ENCODE measurements at regions not wholly inside any gene's neighbourhood (a gene's known extent, or its start where the extent isn't known, plus 50 kb on each side); places are given as distances from the start of the nearest gene placed in this dataset.

DNA sequence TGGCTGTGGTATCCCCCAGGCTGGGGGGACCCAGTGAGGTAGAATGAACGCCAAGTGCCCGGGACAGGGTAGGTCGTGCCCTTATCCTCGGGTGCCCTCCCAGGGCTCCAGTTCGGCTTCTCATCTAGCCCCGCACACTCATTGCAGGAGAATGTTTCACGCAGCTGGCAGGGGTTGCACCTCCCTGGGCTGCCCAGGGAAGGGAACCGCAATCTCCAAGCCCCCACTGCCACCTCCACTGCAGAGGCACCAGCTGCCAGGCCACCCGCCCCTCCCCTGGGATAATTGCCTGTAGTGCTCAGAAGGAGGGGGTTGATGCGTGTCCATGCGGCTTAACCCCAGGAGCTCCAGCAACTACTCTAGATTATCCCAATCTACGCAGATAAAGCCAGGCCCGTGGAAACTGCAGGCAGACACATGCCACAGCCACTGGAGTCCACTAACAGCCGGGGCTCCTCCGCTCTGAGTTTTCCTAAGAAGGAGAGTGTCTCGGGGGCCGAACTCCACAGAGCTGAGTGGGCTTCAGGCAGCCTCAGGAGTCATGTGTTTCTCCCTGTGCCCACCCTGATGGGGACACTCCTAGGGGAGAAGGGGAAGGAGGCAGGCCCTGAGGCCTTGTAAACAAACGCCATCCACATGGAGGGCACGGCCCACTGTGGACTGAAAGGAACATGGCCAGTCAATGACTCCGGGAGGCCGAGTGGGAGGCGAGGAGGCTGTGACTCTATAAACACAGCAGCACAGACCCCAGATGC, 137.2 kb upstream of the IQSEC1 start:
- Histone ChIP-seq H3K9ac (ENCODE audit: low read depth in 2 of 2, low read length in 2 of 2) (no peak overlapping the region), H3K9me3 (no peaks in the 10 kb centered on the region), H3K27ac (no peak overlapping the region), H3K4me3 (no peak overlapping the region), H3K27me3 (no peaks in the 10 kb centered on the region), H3K36me3 (no peaks in the 10 kb centered on the region), H3K4me1 (no peaks in the 10 kb centered on the region)
- TF ChIP-seq, protein P1, sequence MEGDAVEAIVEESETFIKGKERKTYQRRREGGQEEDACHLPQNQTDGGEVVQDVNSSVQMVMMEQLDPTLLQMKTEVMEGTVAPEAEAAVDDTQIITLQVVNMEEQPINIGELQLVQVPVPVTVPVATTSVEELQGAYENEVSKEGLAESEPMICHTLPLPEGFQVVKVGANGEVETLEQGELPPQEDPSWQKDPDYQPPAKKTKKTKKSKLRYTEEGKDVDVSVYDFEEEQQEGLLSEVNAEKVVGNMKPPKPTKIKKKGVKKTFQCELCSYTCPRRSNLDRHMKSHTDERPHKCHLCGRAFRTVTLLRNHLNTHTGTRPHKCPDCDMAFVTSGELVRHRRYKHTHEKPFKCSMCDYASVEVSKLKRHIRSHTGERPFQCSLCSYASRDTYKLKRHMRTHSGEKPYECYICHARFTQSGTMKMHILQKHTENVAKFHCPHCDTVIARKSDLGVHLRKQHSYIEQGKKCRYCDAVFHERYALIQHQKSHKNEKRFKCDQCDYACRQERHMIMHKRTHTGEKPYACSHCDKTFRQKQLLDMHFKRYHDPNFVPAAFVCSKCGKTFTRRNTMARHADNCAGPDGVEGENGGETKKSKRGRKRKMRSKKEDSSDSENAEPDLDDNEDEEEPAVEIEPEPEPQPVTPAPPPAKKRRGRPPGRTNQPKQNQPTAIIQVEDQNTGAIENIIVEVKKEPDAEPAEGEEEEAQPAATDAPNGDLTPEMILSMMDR (IDR thresholded peaks at IDR 0.05), result no peak
- intact Hi-C loops (cut with DNase I), result no loop called here
- no peak for DNase-seq

DNA sequence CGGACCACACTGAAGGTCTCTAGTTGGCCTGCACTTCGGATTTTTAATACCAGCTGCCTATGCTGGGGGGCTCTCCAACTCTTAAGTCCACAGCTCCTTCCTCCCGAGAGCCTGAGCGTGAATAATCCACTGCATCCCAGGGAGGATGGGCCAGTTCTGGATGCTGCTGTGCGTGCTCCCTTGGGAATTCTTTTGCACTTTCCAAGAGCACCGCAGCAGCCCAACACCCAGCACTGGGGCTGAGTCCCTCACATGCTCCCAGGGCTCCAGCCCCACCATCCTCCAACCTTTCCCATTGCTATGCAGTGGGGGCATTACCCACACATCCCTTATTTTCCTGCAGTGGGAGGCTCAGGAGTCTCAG, 136.4 kb upstream of the IQSEC1 start:
- intact Hi-C loops (cut with DNase I), result no loop called here

DNA sequence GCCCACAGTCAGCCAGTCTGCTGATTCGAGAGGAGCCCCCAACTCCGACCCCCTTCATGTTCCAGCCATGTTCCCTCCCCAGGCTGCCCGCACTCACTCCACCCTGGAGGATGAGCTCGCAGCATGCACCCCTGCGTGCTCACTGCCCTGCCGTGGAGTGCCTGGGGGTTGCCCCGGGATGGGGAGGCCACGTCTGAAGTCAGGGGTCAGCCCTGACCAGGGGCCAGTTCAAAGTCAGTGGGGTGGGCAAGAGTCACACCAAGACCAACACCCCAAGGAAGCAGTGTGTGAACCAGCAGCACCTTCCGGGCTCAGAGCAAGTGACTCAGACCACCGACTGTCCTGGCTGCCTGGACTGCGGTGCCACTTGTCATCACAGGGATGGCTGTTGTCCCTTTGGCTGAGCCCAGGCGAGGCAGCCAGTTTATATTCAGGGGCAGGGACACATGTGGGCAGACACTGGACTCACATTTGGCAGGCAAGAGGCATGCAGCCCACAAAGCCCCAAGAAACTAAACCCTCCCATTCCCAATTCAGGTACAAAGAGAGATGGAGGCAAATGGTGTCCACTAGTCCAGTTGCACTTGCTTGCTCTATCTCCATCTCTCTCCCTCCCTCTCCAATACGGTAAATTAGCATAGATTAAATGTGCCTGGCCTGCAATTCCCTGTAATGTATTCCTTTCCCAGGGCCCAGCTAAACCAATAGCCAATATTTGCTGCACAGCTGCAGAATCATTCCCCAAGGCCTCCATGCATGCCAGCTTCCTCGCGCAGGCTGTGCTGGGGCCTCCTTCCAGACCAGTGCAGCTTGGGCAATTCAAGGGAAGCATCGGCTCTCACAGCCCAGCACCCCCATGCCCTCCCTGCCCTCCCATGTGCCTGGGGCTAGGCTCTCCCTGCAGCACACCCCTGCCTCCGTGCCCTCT, 135.7 kb upstream of the IQSEC1 start:
- H3K9me3 ChIP-seq, result no peaks in the 10 kb centered on the region
- H3K4me3 ChIP-seq, result no peak overlapping the region
- no peak for DNase-seq
- H3K27ac ChIP-seq, result no peak overlapping the region
- TF ChIP-seq, protein P1 (IDR thresholded peaks at IDR 0.05), result no peak
- H3K4me1 ChIP-seq, result no peaks in the 10 kb centered on the region
- no peaks in the 10 kb centered on the region for H3K27me3 ChIP-seq
- no peaks in the 10 kb centered on the region for H3K36me3 ChIP-seq
- H3K9ac ChIP-seq (ENCODE audit: low read depth in 2 of 2, low read length in 2 of 2), result no peak overlapping the region
- intact Hi-C loops (cut with DNase I), result no loop called here

More for the DNA sequence above, 136.4 kb upstream of the IQSEC1 start:
- Histone ChIP-seq H3K27ac (no peak overlapping the region), H3K4me1 (no peaks in the 10 kb centered on the region), H3K36me3 (no peaks in the 10 kb centered on the region), H3K9ac (ENCODE audit: low read depth in 2 of 2, low read length in 2 of 2) (no peak overlapping the region), H3K27me3 (no peaks in the 10 kb centered on the region), H3K4me3 (no peak overlapping the region), H3K9me3 (no peaks in the 10 kb centered on the region)
- DNase-seq, result no peak
- TF ChIP-seq, protein P1 (IDR thresholded peaks at IDR 0.05), result no peak

DNA sequence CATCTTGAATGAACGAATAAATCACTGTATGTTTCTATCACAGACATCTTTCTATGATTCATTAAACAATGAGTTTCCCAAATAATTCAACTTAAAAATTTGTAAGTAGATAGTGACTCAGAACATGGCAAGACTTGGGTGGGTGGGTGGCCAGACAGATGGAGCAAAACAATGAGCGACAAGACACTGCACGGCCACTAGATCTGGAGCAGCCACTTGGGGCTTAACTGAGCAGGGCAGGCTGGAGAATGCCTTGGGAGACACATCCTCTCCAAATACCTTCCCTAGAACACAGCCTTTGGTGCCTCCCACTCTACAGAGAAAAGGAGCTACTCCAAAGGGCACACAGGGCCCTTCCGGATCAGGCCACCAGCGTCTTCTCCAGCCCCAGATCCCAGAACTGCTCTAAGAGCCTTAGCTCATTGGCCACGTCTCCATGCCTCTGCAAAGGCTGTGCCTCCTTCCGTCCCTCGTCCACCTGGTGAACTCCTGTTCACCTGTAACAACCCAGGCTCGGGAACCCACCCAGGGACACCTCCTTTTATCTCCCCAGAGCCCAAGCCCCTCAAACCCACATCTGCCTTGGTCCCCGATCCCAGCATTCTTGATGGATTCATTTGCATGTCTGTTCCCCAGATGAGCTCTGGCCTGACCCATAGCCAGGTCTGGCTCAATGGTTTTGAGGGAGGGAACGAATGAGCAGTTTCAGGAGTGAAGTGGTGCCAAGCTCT, 134.9 kb upstream of the IQSEC1 start:
- no peak overlapping the region for H3K27ac ChIP-seq
- intact Hi-C loops (cut with DNase I), result no loop called here
- no peaks in the 10 kb centered on the region for H3K4me1 ChIP-seq
- no peaks in the 10 kb centered on the region for H3K9me3 ChIP-seq
- H3K4me3 ChIP-seq, result no peak overlapping the region
- H3K9ac ChIP-seq (ENCODE audit: low read depth in 2 of 2, low read length in 2 of 2), result no peak overlapping the region
- TF ChIP-seq, protein P1 (IDR thresholded peaks at IDR 0.05), result no peak
- no peaks in the 10 kb centered on the region for H3K36me3 ChIP-seq
- no peak for DNase-seq
- no peaks in the 10 kb centered on the region for H3K27me3 ChIP-seq

DNA sequence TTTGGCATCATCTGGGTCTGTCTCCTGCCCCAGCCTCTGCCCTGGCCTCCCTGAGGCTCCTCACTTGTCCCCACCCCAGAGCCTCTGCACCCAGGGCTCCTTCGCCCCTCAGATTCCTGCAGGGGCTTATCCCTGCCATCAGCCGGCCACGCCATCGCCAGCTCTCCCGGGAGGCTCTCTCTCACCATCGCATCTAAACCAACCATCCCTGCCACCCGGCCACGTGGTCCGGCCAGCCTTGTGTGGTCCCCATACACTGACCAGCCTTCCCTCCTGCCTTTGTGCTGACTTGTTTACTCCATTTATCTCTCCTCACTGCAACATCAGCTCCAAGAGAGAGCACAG, 134.3 kb upstream of the IQSEC1 start:
- no peak overlapping the region for H3K27ac ChIP-seq
- TF ChIP-seq, protein P1 (IDR thresholded peaks at IDR 0.05), result no peak
- no peak overlapping the region for H3K9ac ChIP-seq (ENCODE audit: low read depth in 2 of 2, low read length in 2 of 2)
- H3K9me3 ChIP-seq, result no peaks in the 10 kb centered on the region
- H3K27me3 ChIP-seq, result no peaks in the 10 kb centered on the region
- intact Hi-C loops (cut with DNase I), result no loop called here
- H3K4me3 ChIP-seq, result no peak overlapping the region
- no peaks in the 10 kb centered on the region for H3K4me1 ChIP-seq
- H3K36me3 ChIP-seq, result no peaks in the 10 kb centered on the region
- no peak for DNase-seq
